HG03175 (cell line): ENCODE measurements at regions not wholly inside any gene's neighbourhood (a gene's known extent, or its start where the extent isn't known, plus 50 kb on each side); places are given as distances from the start of the nearest gene placed in this dataset.
"Not testable (repeated sequence)": the region's sequence is repeated elsewhere in the genome, so short reads cannot be mapped to it uniquely, and the experiment has no call there.

Experiments
- ATAC-seq: cut with Tn5 transposase; IDR thresholded peaks from one replicate; pipeline ENCODE4 v1.9.1; 2021; ENCODE audit warnings: mild to moderate bottlenecking, moderate library complexity; ENCODE audit not compliant: unreplicated experiment

DNA sequence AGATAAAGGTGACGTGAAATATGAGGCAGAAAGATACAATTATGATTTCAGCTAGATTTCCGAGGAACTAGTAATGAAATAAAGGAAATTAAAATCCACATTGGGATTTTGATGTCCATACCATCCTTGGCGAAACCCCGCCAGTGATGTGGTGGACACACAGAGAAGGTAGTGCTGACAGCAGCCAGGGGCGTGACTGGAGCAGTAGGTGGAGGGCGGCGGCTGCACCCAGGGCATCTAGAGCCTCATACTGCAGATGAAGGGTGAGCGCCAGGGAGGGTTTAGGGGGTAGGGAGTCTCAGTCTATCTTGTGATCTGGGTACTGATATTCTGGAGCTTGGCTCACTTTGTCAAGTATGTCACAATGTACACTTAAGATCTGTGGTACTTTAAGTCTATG, 855.5 kb upstream of the POM121L12 start:
- no peak for ATAC-seq

- ATAC-seq: no peak
These were observed 851.5 kb upstream of the COBL start for GRCh38 chr7:52168085-52168484.

GRCh38 chr7:52163311-52163710, 846.7 kb upstream of the COBL start:
- no peak for ATAC-seq

DNA sequence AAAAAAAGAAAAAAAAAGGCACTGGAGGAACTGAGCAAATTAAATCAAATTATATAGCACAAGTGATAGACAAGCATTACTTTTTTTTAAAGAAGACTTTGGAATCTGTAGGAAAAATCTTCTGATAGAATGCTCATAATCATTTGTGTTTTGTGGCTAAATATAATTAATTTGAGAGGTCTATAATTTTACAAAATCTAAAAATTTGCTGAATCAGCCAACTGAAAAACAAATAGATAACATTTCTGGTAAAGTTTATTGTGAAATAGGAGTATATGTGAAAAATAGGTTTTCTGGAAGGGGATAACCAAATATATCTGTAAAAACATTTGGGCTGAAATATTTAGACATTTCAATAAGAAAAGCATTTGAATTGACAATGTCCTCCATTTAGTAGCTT, 844.9 kb upstream of the COBL start:
- ATAC-seq: no peak

GRCh38 chr7:52159421-52159820, 842.8 kb upstream of the COBL start:
- ATAC-seq: not testable (repeated sequence)

- ATAC-seq: no peak
These were observed 837.8 kb upstream of the COBL start for GRCh38 chr7:52154382-52154781.

DNA sequence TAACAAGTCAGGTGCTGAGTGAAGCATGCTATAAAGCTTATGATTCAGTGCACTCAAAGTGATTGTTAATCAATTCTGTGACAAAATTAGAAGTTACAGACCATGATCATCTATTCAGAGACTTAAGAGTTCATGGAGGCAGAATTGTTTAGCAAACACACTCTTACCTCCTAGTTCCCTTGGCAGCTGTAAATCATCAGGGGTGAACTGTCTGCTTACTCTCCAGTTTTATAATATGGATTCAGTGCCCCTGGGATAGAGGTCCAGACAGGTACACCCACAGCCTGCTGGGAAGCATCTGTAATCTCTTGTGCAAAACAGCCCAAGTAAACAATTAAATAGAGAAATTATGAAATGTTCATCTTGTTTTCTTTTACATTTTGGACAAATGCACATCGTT, 835.0 kb upstream of the COBL start:
- no peak for ATAC-seq

GRCh38 chr7:52150952-52151351, 834.3 kb upstream of the COBL start:
- ATAC-seq: no peak

DNA sequence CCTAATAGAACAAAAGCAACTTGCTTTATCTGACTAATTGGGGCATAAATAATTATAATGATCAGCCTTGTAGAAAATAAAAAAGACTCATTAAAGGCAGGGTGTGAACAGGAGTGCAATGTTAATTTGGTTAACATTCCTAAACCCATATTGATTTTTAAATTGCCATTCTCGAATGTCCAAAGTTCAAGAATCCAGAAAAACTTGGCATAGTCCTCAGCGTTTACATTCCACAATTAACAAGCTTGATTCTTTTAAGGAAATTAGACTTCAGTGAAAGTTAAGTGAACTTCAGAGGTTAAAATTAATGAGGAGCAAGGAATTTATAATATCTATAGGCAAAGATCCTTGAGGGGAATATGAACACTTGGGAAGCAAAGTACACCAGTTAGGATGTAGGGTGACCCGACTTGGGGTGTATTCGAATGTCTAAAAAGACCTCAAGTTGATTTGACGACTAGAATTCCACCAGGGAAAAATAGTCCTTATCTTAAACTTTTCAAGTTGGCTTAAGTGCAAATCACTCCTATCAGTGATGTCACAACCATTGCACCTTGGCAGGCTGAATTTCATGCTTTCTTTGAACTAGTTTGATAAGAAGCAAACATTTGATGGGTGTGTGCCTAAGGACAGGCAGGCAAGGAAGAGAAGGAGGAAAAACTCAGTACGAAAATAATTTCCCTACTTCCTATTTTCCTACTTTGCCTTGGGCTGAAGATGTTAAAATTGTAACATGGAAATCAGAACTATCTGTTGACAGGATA, 830.4 kb upstream of the COBL start:
- no peak for ATAC-seq

DNA sequence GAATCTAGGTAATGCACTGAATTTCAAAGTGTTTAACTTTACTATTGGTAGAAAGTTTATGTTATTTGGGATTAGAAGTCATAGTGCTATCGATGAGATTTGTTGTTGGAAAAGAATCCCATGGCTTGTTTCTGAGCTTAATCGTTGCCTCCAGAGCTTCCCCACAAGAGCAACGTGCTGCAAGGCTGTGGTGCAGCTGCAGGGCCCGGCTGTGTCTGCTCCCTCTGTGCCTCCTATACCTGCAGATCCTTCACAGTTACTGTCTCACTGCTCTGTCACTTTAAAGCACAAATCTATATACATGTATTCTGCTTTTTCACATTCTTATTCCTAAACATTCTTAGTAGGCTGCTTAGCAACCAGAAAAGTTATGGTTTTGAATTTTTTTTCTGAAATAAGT, 826.6 kb upstream of the COBL start:
- ATAC-seq: no peak

DNA sequence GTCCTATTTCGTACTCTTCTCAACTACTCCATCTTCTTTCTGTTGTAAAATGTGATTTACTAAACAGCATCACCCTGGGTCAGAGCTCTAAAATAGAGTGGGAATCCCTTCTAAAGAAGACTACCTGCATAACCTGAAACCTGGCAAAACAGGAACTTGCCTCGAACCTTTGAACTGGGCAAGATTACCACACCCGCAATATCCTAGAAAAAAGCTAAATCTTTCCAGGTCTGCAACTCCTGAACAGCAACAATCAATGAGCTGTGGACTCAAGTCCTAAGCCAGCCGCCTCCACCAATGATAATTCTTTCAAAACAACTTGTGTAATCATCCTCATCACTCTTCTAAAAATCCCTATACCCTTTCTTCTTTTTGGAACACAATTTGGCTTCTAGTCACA, 824.2 kb upstream of the COBL start:
- ATAC-seq: no peak

GRCh38 chr7:52135403-52135802, 818.8 kb upstream of the COBL start:
- ATAC-seq: no peak

DNA sequence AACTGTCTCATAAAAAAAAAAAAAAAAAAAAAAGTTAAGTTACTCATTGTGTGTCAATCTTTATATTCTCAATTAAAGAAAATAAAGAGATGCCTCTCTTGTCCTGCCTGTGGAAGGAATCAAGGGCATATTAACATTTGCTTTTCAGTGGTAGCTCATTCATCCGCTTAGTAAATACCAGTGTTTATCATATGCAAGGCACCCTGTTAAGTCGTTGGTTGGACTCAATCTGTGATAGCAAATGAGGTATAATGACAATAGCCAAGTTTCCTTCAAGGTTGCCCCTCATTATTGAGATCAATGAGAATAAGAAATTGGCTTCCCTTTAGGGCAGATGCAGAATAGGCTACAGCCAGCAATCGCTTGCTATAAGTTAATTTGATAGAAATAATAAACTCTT, 812.7 kb upstream of the COBL start:
- ATAC-seq: no peak

DNA sequence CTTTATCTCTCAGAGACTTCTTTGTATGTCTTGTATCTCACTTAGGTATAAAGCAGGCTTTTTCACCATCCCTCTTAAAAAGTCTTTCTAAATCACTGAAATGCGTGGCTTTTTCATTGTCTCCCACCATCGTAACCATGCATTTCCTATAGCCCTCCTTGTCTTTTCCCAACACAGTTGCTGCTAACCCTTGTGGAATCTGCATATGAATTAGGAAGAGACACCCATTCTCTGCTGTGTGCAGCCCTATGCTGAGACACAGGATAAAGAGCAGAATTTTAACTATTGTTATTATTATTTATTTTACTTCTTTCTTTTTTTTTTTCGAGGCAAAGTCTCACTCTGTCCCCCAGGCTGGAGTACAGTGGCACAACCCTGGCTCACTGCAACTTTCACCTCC, 804.3 kb upstream of the COBL start:
- ATAC-seq: no peak

DNA sequence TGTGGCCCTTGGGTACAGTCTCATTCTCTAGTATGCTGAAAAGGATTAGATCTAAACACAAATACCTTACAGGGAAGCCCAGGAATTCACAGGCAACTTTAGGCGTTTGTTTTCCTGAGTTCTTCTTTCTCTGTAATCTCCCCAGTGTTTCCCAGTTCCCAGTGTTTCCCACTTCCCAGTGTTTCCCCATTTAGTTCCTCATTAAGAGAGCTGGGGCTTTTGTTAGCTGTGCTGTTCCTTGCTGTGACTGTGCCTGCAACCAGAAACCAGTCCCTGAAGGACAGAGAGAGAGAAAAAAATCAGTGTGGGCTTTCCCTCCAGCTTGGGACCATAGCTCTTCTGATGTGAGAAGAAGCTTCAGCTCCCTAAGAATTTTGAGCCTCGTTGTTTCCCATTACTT, 802.9 kb upstream of the COBL start:
- ATAC-seq: no peak

DNA sequence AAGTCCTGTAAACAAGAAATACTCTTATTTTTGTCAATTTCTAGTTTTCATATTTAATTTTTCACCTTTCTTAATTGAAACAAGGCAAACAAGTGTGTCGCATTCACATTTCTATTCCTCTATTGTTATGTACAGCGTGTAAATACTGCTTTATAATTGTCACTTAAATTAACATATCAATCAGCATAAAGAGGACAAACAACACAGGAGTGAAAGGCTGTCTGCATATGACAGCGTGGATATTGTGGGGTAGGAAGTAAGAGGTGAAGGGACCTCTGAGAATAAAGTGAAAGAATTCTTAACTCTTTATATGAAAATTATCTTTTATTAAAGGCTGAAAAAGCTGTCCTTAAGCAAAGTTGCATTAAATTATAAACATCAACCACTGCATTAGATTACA, 797.9 kb upstream of the COBL start:
- no peak for ATAC-seq

DNA sequence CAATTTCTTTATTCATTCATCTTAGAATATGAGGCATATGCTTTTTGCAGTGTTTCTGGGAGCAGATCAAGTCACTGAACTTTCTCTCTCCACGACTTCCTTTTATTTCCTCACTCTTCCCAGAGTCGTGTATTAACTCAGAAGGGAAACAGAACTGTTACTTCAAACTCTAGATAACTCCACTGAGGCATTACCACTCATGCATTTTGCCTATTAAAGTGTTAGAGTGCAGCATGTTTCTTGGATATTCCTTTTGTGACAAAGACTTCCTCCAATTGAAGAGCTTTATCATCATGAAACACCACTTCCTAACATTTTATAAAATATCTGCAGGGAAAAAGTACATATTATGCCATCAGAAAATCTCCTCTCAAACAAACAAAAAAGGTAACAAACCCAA, 797.4 kb upstream of the COBL start:
- ATAC-seq: no peak

- ATAC-seq: no peak
These were observed 790.7 kb upstream of the COBL start for GRCh38 chr7:52107355-52107754.

DNA sequence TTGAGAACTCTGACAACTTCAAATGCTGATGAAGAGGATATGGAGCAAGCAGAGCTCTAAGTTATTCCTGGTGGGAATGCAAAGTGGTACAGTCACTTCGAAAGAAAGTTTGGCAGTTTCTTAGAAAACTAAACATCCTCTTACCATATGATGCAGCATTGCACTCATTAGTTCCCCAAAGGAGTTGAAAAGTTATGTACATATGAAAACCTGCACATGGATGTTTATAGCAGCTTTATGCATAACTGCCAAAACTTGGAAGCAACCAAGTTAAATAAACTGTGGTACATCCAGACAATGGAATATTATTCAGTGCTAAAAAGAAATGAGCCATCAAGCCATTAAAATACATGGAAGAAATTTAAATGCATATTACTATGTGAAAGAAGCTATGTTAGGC, 779.3 kb upstream of the COBL start:
- no peak for ATAC-seq

DNA sequence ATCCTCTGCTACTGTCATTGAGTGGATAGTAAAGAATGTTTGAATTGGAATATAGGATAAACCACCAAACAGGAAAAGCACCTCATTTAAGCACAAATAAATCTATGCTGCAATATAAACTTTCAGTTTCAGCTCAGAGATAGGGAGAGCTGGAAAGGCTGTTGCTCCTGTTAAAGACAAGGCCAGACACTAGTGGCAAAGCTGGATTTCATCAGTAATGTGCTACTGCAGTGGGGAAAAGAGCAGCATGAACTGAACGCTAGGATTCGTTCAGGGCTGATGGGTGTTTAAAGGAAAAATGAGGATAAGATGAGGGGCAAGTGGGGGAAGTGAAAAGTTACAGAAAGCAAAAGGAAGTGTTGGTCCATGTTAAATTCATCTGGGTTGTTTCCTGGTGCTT, 775.4 kb upstream of the COBL start:
- ATAC-seq: no peak

GRCh38 chr7:52091101-52091500, 774.5 kb upstream of the COBL start:
- no peak for ATAC-seq

- no peak for ATAC-seq
These were observed 771.6 kb upstream of the COBL start for GRCh38 chr7:52088008-52088901.
